GM21447 (cell line): ENCODE measurements at regions not wholly inside any gene's neighbourhood (a gene's known extent, or its start where the extent isn't known, plus 50 kb on each side); places are given as distances from the start of the nearest gene placed in this dataset.
"Not testable (repeated sequence)": the region's sequence is repeated elsewhere in the genome, so short reads cannot be mapped to it uniquely, and the experiment has no call there.

Experiments
- ATAC-seq: cut with Tn5 transposase; IDR thresholded peaks from one replicate; pipeline ENCODE4 v1.9.1; 2021; ENCODE audit not compliant: unreplicated experiment

DNA sequence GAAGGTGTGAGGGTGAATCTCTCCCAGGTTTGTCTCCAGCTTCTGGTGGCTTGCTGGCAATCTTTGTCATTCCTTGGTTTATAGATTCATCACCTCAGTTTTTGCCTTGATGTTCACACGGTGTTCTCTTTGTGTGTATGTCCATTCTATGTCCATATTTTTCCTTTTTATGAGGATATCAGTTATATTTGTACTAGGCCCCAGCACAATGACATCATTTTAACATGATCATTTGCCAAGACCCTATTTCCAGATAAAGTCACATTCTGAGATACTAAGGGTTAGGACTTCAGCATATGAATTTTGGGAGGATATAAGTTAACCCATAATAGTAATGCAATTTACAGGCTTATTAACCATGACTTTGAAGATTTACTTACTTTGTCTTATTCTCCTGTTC, 649.0 kb downstream of the CPS1 start:
- ATAC-seq = no peak

DNA sequence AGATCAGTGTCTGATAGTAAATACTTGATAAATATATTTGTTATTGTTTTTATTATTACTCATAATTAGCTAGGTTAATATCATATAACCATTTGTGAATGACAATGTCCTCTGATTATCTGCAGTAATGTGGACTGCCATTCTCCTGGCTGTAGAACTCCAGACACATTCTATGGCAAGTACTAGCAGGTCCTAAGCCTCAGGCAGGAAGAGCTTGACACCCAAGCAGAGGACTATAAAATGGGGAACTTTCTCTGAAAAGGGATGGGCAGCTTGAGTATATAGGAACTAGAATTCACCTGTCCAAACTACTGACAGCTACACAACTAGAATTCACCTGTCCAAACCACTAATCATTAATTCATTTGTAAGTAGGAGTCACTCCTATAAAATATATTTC, 649.4 kb downstream of the CPS1 start:
- no peak for ATAC-seq

DNA sequence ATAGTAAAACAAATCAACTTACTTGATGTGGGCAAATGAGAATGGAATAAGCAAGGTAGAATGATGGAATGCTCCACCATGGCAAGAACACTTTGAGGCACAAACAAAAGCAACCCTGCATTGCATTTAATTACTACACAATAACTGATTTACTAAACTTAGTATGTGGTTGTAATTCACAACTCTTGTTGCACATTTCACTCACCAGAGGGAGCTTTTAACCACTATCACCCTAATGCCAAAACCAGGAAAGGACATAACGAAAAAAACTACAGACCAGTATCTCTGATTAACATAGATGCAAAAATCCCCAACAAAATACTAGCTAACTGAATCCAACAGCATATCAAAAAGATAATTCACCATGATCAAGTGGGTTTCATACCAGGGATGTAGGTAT, 659.8 kb downstream of the CPS1 start:
- no peak for ATAC-seq

DNA sequence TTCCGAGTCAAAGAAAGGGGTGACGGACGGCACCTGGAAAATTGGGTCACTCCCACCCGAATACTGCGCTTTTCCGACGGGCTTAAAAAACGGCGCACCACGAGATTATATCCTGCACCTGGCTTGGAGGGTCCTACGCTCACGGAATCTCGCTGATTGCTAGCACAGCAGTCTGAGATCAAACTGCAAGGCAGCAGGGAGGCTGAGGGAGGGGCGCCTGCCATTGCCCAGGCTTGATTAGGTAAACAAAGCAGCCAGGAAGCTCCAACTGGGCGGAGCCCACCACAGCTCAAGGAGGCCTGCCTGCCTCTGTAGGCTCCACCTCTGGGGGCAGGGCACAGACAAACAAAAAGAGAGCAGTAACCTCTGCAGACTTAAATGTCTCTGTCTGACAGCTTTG, 663.1 kb downstream of the CPS1 start:
- ATAC-seq = not testable (repeated sequence)

DNA sequence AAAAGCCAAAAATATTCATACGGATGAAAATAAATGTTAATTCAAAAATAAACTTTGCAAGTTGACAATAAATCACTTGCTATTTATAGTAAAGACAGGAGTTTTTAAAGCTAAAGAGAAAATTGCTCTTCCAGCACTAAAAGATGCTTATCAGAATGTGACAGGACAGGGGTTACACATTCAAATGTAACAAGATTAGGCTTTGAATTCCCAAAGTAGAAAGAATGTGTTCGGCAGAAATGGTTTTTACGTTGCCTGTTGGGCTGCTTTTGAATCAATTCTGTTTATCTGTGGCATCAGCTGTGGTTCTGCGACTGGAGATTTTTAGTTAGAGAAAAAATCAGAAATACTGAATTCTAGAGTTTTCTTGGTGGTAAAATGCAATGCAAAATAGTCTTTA, 669.4 kb downstream of the CPS1 start:
- no peak for ATAC-seq

DNA sequence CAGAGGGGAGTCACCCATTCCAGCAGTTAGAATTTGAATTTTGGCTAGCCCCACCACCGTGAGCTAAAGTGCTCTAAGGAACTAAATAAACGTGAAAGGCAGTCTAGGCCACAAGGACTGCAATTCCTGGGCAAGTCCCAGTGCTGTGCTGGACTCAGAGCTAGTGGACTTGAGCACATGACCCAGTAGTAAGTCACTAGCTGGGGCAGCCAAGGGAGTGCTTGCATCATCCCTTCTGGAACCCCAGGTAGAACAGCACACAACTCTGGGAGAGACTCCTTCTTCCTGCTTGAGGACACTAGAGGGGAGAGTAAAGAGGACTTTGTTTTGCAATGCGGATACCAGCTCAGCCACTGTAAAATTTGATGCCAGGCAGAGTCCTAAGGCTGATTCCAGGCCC, 672.2 kb downstream of the CPS1 start:
- no peak for ATAC-seq

DNA sequence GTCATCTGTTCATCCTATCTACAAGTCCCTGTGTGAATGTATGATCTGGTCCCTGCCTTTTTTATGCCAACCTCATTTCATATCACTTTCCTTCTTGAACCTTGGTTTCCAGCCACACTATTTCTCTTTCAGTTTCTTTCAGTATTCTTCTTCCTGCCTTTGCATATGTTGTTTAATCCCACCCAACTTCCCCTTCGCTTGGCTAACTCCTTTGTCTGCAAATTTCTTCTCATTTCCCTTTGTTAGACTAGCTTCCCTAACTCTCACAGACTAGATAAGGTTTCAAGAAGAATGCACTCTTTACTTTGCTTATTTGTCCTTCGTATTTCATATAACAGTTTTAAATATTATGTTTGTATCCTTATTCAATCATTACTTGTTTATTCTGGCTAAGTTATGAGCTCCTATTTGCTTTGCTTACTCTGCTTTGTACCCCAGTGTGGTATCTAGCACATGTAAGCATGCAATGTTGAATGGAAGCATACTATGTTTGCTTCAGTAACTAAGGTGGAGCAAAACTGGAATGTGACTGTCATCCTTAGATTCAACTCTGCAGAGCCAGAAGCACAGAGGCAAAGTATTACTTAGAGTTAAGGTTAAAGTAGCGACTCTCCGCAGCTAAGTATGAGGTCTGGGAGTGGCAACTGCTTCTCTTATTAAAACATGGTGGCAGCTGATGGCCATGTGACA, 681.3 kb downstream of the CPS1 start:
- no peak for ATAC-seq

DNA sequence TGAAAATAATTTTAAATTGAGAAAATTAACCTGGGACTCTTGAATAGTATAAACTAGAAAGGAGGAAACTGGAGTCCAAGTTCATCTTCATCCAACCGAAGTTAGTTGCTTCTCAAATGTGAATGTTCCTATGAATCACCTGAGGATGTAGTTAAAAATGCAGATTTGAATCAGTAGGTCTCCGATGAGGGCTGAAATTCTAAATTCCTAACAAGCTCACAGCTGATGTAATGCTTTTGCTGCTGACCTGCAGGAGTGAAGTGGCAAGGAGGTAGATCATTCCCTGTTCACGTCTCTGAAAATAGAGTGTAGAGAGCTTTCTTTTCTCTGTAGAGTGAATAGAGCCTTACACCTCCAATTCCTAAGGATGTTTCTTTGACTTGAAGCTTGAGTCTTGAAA, 685.5 kb downstream of the CPS1 start:
- no peak for ATAC-seq

DNA sequence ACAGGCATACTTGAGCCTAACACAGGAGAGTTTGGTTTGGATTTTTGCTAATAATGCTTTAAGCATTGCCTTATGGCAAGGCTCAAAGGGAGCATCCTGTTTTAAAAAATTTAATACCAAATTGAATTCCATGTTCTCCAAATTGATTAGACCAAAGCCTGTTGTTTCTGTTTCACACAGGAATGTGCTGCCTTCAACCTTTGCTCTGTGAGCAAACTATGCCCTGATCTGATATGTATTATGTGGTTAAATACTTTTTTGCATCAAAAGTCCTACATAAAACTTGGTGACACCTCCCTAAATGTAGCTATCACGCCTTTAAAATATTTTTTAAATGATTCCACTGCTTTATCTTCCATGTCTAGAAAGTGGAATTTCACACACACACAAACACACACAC, 691.4 kb downstream of the CPS1 start:
- ATAC-seq = no peak

DNA sequence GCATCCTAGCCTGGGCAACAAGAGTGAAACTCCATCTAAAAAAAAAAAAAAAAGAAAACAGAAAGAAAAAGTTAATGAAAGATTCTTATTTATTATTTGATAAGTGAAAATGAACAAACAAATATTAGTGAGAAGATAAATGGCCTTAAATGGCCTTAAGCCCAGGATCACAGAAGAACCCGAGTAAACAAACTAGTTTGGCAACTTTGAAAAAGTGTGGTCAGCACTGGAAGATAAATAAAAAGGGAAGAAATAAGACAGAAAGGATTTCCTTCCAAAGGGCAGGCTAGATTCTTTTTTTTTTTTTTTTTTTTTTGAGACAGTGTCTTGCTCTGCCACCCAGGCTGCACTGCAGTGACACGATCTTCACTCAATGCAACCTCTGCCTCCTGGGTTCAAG, 692.4 kb downstream of the CPS1 start:
- ATAC-seq = no peak

DNA sequence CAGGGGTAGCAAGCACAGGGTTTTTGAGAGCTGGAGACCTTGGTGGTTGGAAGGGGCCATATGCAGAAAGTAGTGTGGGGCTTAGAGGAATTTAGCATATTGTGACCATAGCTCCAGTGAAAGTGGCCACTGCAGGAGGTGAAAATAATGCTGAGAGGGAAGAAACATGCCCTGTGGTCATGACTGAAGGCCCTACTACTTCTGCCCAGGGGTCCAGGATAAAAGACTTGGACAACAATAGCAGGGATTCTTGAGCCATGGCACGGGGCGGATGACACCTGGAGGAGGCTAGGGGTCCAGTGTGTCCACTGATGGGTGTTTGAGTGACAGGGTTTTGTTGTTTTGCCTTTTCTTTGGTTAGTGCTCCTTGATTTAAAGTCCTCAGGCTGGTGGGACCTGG, 694.6 kb downstream of the CPS1 start:
- ATAC-seq = no peak

DNA sequence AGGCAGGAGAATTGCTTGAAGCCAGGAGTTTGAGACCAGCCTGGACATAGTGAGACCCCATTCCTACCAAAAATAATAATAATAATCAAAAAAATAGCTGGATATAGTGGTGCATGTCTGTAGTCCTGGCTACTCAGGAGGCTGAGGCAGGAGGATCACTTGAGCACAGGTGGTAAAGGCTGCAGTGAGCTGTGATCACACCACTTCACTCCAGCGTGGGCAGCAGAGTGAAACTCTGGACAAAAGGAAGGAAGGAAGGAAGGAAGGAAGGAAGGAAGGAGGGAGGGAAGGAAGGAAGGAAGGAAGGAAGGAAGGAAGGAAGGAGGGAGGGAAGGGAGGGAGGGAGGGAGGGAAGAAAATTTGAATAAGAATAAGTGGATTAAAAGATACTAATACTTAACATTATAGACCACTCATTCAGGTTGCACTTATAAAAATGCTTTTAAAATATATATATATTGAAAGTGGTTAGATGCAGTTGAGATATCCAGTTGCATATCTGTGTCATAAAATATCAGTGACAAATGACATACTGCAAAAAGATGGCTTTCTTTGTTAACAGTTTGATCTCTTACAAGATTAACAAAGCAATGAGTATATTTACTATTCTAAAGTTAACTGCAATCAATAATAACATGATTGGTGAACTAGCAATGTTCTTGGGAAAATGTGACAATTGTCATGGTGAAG, 702.4 kb downstream of the CPS1 start:
- no peak for ATAC-seq

DNA sequence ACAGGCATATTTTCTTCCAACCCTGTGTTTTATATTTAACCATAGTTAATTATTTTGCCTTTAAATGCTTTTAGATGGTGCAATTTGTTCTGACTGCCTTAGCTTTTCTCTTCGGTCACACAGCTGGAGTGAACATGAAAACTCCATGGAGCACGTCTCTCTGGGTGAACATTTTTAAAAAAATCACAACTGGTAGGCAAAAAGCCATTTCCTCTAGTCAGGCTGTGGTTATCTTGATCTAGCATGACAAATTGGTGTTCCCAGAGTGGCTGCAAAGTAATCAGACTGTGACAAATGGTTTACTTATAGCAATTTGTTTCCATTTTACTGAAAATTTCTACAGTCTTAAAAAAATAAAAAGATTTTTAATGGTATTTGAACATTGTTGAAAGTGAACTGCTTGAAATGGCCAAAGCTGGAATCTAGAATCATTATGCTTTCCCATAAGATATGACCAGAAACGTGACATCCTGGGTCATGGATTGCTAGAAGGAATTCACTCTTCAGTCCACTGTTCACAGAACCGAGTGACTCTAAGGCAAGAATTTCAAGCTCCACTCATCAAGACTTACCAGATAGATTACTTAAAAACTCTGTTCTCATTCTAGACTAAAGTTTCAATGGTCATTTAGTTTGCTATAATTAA, 703.6 kb downstream of the CPS1 start:
- ATAC-seq = no peak

DNA sequence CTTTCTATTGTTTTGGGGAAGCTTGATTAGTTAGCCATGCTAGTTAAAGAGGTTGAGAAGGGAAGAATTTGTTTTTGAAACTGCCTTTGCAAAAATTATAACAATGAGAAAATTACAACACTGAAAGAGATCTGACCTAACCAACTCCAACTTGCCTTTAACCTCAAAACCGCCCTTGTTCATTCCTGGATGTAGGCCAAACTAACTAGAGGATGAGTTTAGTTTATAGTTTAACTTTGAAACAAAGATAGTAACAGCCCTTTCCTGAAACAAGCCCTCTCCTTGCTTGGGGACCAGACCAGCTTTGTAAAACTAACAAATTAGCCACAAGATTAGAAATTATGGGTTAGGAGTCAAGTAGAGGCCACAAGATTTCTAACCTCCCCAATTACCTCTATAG, 713.9 kb downstream of the CPS1 start:
- ATAC-seq = no peak

DNA sequence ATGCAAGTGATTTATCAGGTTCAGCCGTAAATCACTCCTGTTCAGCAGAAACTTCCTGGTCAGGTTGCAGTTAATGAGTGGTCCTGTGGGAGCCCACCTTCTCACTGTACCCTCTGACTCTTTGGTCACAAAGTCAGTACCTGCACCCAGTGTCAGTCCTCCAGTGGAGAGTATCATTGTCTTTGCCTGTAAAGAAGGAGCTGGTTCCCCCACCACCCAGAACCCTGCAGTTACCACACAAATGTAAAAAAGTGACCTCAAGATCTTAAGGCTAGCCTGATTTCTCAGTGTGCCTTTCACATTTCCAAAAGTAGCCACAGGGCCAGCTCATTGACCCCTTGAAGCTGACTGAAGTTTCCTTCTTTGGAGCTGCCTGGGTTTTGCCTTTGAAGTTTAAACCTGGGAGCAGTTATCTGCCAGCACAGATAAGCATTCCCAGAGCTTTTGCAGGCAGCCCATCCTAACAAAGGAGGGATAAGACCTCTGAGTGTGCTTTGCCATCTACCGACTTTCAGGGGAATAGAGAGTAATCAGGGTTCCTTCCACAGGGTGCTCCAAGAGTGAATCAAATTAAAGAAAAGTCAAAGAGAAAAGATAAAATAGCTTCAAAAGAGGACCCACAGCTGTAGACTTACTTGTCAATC, 725.2 kb downstream of the CPS1 start:
- ATAC-seq = no peak

DNA sequence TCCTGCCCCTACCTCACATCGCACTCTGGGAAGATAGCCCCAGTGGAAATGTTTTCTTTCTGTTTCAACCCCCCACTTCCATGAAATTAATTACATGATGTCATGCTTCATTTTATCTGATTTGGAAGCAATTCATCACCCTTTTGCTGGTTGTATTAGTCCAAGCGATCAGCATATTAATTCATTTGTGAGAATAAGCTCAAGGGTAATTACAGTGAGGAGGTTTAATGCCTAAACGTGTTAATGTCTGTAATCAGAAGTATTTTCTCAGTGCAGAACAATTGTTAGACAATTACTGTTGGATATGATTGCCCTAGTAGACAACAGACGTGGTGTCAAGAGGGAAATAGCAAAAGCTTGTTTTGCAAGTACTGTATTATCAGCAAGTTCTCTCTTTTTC, 746.3 kb downstream of the CPS1 start:
- no peak for ATAC-seq

DNA sequence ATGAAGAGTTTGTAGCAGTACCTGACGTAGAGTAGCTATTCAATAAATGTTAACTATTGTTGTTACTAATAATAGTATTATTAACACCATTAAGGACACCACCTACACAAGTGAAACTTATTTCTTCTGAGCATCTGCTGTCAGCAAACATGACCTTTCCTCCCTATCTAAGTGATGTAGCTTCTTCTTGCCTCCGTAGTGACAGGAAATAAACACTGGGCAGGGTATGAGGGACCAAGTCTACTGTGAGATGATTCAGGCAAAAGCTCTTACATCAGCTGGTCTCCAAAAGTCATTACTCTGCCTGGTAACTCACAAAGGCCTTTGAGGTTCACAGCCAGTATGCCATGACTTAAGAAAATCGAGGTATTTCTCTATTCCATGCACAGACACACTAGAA, 750.5 kb downstream of the CPS1 start:
- ATAC-seq = no peak
